Ovary (tissue), 7 donors: ENCODE measurements at regions not wholly inside any gene's neighbourhood (a gene's known extent, or its start where the extent isn't known, plus 50 kb on each side); places are given as distances from the start of the nearest gene placed in this dataset.

ENCODE experiments used
- DNase-seq, 5 donors: peaks; one replicate each; pipeline ENCODE4 v3.0.0-alpha.2; 2019 to 2020
- H3K27ac ChIP-seq, 2 donors: fragments of 200-600 bp; one replicate each; pipeline versions ENCODE4 v1.5.1 to v1.8.0; 2019 to 2022
- H3K27me3 ChIP-seq: fragments of 200-600 bp; one replicate; pipeline ENCODE4 v1.8.0; 2022
- H3K36me3 ChIP-seq: fragments of 200-600 bp; sonication (generic); one replicate; pipeline ENCODE4 v1.5.1; 2019
- H3K4me1 ChIP-seq: one replicate; pipeline ENCODE4 v1.8.1; 2013; ENCODE audit warnings: mild to moderate bottlenecking, moderate library complexity; ENCODE audit not compliant: insufficient read depth
- H3K4me3 ChIP-seq: fragments of 200-600 bp; sonication (generic); one replicate; pipeline ENCODE4 v1.5.1; 2017
- H3K9me3 ChIP-seq, 2 donors: fragments of 200-600 bp in 1 of 2; sonication (generic) in 1 of 2; one replicate each; pipeline versions ENCODE4 v1.5.1 to v1.8.1; 2013 to 2019; ENCODE audit warnings: mild to moderate bottlenecking in 1 of 2, moderate library complexity in 1 of 2
- EP300 ChIP-seq: sonication (generic); formaldehyde crosslinking; IDR thresholded peaks from one replicate; pipeline ENCODE4 v1.6.1; 2017; ENCODE audit warnings: antibody characterized with exemption
- POLR2A ChIP-seq: fragments of 450-650 bp; IDR thresholded peaks from one replicate; pipeline ENCODE4 v1.6.1; 2017; ENCODE audit warnings: antibody characterized with exemption, mild to moderate bottlenecking, moderate library complexity
- WGBS, 3 donors: extraction: QIAGEN DNeasy Blood & Tissue Kit in 1 of 3; methylation state at CpG; one replicate each; pipeline versions ENCODE4 v1.1.5 to v1.1.7; 2013 to 2017; 5-methylcytosine and 5-hydroxymethylcytosine counted together
- intact Hi-C, 4 donors: fragments of 100-400 bp; cut with DNase I; formaldehyde crosslinking; loops; one replicate each; pipeline versions ENCODE4 v1.11.0 to v1.15.1; 2022 to 2023
- TF ChIP-seq, protein P1 (sequence below), 3 donors: fragments of 450-650 bp in 2 of 3; fragments of 200-600 bp in 1 of 3; IDR thresholded peaks; one replicate each; pipeline versions ENCODE4 v1.5.1 to v1.8.0; 2016 to 2022; ENCODE audit warnings: antibody characterized with exemption in 3 of 3, mild to moderate bottlenecking in 1 of 3
- donor health status: DM: no; HTN: no; CAD: no; lungs with moderate emphysema.
- donor health status: DM: no; HTN: no; CAD: no.
- donor health status: Bipolar disorder and iron deficiency.
- donor health status: DM: no; HTN: no; CAD: no.
- donor health status: DM: yes; HTN: yes; CAD: no.

DNA sequence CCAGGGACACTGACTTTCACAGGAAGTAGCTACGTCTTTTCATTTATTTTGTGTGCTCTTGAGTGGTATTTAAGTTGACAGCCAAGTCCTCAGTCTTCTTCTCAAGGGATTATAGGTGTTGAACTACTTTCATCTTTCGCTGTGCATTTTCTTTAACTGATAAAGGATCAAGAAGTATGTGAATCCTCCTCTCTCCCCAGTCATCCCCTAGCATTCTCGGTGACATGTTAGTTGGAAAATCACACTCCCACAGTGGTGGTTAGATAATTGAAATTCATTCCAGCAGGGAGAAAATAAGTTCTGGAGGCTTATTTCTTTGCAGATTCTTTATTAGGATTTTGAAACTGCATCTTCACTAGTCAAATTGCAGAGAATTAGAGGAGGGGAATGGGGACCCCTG is 569.4 kb downstream of the MEI4 start:
- WGBS, 3 donors: 47 to 57% (median 52%) methylated on average over 3 of the region's 3 CpGs
- H3K4me1 ChIP-seq: no peaks in the 10 kb centered on the region
- DNase-seq: no peak
- H3K27ac ChIP-seq: no peak overlapping the region
- H3K4me3 ChIP-seq: no peak overlapping the region
- no peaks in the 10 kb centered on the region for H3K36me3 ChIP-seq
- intact Hi-C loops: no loop called here
- no peaks in the 10 kb centered on the region for H3K9me3 ChIP-seq
- H3K27me3 ChIP-seq: no peaks in the 10 kb centered on the region
- TF ChIP-seq, protein P1, sequence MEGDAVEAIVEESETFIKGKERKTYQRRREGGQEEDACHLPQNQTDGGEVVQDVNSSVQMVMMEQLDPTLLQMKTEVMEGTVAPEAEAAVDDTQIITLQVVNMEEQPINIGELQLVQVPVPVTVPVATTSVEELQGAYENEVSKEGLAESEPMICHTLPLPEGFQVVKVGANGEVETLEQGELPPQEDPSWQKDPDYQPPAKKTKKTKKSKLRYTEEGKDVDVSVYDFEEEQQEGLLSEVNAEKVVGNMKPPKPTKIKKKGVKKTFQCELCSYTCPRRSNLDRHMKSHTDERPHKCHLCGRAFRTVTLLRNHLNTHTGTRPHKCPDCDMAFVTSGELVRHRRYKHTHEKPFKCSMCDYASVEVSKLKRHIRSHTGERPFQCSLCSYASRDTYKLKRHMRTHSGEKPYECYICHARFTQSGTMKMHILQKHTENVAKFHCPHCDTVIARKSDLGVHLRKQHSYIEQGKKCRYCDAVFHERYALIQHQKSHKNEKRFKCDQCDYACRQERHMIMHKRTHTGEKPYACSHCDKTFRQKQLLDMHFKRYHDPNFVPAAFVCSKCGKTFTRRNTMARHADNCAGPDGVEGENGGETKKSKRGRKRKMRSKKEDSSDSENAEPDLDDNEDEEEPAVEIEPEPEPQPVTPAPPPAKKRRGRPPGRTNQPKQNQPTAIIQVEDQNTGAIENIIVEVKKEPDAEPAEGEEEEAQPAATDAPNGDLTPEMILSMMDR (IDR thresholded peaks at IDR 0.05): no peak
- TF ChIP-seq EP300: no peak
- TF ChIP-seq POLR2A: no peak

DNA sequence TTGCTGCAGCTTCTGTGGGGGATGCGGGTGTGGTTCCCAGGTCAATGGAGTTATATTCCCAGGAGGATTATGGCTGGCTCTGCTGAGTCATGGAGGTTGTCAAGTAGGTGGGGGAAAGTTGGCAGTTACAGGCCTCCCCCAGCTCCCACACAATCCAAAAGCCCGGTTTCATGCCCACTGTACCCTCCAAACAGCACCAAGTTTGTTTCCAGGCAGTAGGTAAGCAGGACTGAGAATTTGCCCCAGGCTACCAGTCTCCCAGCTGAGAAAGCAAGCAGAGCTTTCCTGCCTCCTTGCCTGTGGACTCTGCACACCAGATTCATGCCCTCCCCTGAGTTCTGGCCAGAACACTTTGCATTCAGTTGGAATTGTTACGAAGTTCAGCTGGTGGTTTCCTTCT is 578.2 kb downstream of the MEI4 start:
- intact Hi-C loops: no loop called here
- 82 to 91% (median 90%) methylated on average over 3 of the region's 3 CpGs for WGBS, 3 donors
- Histone ChIP-seq H3K4me1 (no peaks in the 10 kb centered on the region), H3K36me3 (no peaks in the 10 kb centered on the region), H3K27me3 (no peaks in the 10 kb centered on the region), H3K27ac (no peak overlapping the region), H3K9me3 (no peaks in the 10 kb centered on the region), H3K4me3 (no peak overlapping the region)
- no peak for TF ChIP-seq EP300
- TF ChIP-seq POLR2A: no peak
- TF ChIP-seq, protein P1 (IDR thresholded peaks at IDR 0.05): no peak
- DNase-seq: no peak

DNA sequence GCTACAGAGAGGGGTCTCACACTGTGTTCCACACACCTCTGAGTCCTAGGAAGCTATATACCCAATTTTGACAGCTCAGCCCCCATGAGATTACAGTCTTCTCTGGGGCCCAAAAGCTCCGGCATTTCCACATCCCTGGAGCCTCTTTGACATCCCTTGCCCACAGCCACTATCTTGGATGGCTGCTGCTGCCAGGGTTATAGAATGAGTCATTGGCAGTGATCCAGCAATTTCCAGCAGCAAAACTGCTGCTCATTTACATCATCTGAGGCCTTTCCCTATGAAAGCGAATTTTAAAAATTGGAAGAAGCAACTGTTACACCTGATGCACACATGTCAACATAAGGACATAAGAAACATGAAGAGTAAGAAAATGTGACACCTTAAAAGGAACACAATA is 590.7 kb downstream of the MEI4 start:
- Histone ChIP-seq H3K36me3 (no peaks in the 10 kb centered on the region), H3K27me3 (no peaks in the 10 kb centered on the region), H3K4me1 (no peaks in the 10 kb centered on the region), H3K27ac (no peak overlapping the region), H3K9me3 (peaks cover 0 to 4% of the 10 kb centered on the region in 2 donors), H3K4me3 (no peak overlapping the region)
- WGBS, 3 donors: 85 to 94% (median 91%) methylated on average over 2 of the region's 2 CpGs
- no peak for DNase-seq
- intact Hi-C loops: no loop called here
- TF ChIP-seq, protein P1 (IDR thresholded peaks at IDR 0.05): no peak
- TF ChIP-seq POLR2A (no peak), EP300 (no peak)

DNA sequence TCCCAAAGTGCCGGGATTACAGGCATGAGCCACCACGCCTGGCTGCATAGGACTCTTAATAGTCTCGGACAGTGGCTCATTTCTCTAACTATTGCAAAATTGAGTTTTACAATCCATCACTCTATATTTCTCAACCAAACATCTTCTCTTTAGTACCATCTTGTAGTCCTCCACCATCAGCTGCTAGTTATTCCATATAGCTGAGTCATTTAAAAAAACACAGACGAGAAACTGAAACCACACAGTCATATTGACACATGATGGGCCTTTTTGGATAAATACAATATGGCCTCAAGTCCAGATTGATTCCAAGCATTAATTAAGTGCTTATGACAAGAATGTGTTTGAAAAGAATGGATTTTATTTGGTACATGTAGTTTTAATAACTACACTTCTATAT is 599.1 kb downstream of the MEI4 start:
- no peak overlapping the region for H3K4me3 ChIP-seq
- TF ChIP-seq POLR2A (no peak), EP300 (no peak)
- TF ChIP-seq, protein P1 (IDR thresholded peaks at IDR 0.05): no peak
- no peaks in the 10 kb centered on the region for H3K4me1 ChIP-seq
- H3K27ac ChIP-seq: no peak overlapping the region
- no peaks in the 10 kb centered on the region for H3K27me3 ChIP-seq
- no peaks in the 10 kb centered on the region for H3K36me3 ChIP-seq
- no peaks in the 10 kb centered on the region for H3K9me3 ChIP-seq
- DNase-seq: no peak
- intact Hi-C loops: loop anchor here in 1 of 4 donors (5.0 kb wide), 1 partner anchor 895 kb away; no protein-coding TSS in a partner anchor
- 93 to 96% (median 94%) methylated on average over 4 of the region's 4 CpGs for WGBS, 3 donors
